ENCODE measurements at regions not wholly inside any gene's neighbourhood (a gene's known extent, or its start where the extent isn't known, plus 50 kb on each side); places are given as distances from the start of the nearest gene placed in this dataset.
"Not testable (repeated sequence)": the region's sequence is repeated elsewhere in the genome, so short reads cannot be mapped to it uniquely, and the experiment has no call there.

GRCh38 chr5:99179206-99179605 is 250.4 kb upstream of the CHD1 start:
- in situ Hi-C loops (cut with MboI; ENCODE audit: low sequenced_read_pairs) = no loop called here

DNA sequence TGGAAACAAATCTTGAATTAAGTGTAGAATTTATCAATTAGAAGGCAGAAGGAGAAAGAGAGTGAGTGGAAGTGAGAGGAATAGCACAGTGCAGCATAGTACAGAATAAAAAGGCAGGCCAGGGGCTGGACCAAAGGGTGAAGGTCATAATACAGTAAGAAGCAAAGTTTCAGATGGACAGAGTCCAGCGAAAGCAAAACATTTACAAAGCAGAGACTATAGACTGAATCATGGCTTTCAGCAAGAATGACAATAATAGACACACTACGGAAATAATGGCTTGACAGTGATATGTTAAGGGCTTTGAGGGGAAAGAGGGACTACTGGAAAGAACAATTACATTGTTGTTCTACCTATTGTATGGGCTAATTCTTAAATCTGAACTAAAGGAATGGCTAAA is 249.0 kb upstream of the CHD1 start:
- in situ Hi-C loops (cut with MboI; ENCODE audit: low sequenced_read_pairs) = no loop called here

DNA sequence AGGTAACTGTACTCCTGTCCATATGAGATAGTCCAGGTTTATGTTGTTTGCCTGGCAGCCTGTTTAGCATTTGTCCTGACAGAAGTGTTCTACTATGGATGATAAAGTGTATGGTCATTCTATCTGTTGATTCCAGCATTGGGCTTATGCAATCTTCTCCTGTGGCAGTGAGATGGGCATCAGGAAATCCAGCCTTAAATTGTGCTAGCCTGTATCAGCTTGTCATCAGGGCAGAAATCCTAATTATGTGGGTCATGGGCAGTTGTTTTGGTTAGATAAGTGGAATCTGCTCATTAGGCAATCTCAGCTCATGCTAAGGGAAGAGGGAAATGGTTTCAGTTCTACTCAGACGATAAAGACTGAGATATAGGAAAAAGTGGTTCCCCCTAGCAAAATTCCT is 247.4 kb upstream of the CHD1 start:
- in situ Hi-C loops (cut with MboI; ENCODE audit: low sequenced_read_pairs) = no loop called here

GRCh38 chr5:99169309-99169708 is 240.5 kb upstream of the CHD1 start:
- in situ Hi-C loops (cut with MboI; ENCODE audit: low sequenced_read_pairs) = no loop called here

GRCh38 chr5:99161538-99161937 is 232.7 kb upstream of the CHD1 start:
- in situ Hi-C loops (cut with MboI; ENCODE audit: low sequenced_read_pairs) = not testable (repeated sequence)

- in situ Hi-C loops (cut with MboI; ENCODE audit: low sequenced_read_pairs) = no loop called here
Measured at GRCh38 chr5:99156688-99157087, 227.9 kb upstream of the CHD1 start.

DNA sequence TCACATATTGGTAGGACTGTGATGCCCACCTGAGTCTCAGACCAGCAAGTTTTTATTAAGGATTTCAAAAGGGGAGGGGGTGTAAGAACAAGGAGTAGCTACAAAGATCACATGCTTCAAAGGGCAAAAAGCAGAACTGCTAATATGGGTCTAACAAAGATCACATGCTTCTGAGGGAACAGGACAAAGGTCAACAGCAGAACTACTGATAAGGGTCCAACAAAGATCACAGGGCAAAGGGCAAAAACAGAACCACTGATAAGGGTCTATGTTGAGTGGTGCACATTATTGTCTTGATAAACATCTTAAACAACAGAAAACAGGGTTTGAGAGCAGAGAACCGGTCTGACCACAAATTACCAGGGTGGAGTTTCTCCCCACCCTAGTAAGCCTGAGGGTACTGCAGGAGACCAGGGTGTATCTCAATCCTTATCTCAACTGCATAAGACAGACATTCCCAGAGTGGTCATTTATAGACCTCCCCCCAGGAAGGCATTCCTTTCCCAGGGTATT is 214.5 kb upstream of the CHD1 start:
- in situ Hi-C loops (cut with MboI; ENCODE audit: low sequenced_read_pairs) = not testable (repeated sequence)

- in situ Hi-C loops (cut with MboI; ENCODE audit: low sequenced_read_pairs) = no loop called here
Measured at GRCh38 chr5:99141534-99142128, 212.8 kb upstream of the CHD1 start.

- in situ Hi-C loops (cut with MboI; ENCODE audit: low sequenced_read_pairs) = no loop called here
Measured at GRCh38 chr5:99138911-99139310, 210.1 kb upstream of the CHD1 start.

GRCh38 chr5:99133921-99134320 is 205.1 kb upstream of the CHD1 start:
- in situ Hi-C loops (cut with MboI; ENCODE audit: low sequenced_read_pairs) = no loop called here

DNA sequence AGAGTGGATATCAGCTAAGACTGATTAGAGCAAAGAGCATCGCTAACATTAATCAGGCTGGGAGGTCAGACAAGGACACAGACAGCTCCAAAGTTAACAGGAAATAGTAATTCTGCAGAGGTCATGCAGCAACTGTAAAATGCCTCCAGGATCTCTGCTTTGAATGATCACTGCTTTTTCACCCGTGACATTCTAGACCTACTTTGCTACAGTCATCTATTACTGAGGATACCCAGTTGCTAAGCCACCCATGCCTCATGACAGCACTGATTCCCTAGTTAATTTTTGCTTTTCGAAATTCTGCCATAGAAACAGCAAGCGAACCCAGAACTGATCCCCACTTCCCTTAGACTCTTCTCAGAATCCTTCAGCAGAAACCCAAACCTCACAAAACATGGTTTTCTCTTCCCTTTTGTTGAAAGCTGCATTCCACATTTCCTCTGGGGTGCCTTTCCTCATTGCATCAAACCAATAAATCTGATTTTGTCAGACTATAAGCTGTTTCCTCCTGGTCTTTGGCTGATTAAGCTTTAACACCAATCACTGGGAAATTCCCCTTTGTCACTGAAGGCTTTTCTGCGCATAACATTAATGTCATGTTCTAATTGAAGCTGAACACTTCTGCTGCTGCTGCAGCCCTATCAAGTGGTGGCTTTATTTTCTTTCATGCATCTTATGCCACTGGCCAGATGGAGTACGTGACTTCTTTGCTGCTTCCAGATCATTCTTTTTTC is 201.1 kb upstream of the CHD1 start:
- in situ Hi-C loops (cut with MboI; ENCODE audit: low sequenced_read_pairs) = no loop called here

DNA sequence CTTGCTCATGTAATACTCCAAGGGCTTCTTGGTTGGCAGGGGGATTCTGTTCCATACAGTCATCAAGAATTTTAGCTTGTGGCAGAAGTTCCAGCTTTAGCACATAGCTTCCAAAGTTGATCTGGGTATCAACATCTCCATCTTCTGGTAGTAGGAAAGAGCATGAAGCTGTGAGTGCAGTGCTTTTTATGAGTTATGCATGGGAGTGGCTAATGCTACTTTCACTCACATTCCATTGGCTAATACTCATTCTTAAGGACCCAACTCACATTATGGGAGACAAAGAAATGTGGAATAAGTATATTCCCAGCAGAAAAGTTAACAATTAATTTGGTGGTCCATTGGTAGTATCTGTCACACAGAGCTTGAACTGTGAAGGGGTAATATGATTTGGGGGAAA is 194.2 kb upstream of the CHD1 start:
- in situ Hi-C loops (cut with MboI; ENCODE audit: low sequenced_read_pairs) = no loop called here

GRCh38 chr5:99119326-99119725 is 190.5 kb upstream of the CHD1 start:
- in situ Hi-C loops (cut with MboI; ENCODE audit: low sequenced_read_pairs) = no loop called here

DNA sequence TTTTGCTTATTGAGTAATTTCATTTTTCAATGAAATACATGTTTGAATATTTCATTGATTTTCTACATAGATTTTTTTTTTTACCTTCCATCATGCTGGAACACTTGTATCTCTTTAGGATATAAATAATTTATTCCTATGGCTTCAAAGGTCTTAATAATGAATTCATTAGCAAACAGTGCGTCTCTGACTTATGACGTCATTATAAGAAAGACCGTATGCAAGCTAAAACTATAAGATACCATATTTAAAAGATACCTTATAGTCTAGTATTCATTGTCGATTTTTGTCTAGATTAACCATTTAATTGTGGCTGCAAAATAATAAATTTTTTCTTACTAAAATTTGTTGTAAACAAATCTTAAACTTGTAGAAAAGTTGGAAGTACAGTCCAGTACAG is 187.7 kb upstream of the CHD1 start:
- in situ Hi-C loops (cut with MboI; ENCODE audit: low sequenced_read_pairs) = no loop called here

DNA sequence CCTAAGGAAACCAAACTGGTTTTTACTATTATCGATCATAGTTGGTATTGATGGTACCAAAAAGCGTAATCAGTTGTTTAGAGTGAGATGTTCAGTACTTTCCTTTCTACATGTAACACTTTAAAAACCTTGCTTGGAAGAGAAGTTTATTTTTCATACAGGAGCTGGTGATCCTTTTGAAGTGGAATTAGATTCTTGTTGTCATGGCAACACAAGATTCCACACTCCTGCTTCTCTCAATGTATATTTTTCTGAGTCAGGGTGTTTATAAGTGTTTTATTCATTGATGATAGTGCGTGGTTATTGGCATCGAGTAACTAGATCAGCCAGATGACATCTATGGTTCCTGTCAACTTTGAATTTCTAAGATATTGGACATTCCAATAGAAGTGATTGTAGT is 181.1 kb upstream of the CHD1 start:
- in situ Hi-C loops (cut with MboI; ENCODE audit: low sequenced_read_pairs) = no loop called here

DNA sequence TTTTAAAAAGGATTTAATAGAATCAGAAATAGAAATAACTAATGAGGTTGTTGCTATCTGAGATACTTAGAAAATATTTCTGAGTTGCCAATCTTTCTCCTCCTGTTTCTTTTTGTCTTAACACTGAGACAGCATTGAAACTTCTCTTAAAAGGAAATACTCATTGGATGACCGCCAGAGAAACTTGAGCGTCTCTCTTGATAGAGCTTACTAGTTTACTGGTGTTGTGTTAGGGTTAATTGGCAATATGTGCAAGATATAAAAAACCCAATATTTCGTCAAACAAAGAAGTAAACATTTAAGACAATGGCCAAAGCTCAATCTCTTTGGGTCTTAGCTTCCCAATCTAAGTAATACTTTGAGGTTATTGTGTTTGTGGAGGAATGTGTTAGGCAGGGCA is 176.4 kb upstream of the CHD1 start:
- in situ Hi-C loops (cut with MboI; ENCODE audit: low sequenced_read_pairs) = no loop called here

DNA sequence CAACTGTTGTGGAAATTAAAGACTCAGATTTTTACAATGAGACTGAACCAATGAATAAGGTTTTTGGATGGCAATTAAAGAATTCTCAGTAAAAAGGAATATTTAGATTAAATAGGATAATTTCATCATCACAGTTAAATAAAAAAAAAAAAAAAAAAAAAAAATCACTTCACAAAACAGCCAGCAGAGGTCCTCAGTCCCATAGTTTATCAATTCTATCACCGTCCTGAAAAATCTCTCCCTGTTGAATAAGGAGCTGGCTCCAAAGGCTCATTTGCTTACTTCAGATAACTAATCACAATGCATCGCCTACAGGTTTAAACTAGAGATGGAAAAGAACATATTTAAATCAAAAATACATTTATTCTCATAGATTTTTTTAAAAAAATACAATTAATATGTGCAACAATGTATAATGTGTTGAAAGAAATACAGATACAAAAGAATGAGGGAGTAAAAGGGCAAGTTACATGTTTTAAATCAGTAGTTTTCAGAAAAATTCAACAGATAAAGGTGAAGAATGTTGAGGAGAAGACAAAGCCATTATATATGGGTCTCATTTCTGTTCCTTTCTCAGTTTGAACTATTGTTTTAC is 175.8 kb upstream of the CHD1 start:
- in situ Hi-C loops (cut with MboI; ENCODE audit: low sequenced_read_pairs) = no loop called here

DNA sequence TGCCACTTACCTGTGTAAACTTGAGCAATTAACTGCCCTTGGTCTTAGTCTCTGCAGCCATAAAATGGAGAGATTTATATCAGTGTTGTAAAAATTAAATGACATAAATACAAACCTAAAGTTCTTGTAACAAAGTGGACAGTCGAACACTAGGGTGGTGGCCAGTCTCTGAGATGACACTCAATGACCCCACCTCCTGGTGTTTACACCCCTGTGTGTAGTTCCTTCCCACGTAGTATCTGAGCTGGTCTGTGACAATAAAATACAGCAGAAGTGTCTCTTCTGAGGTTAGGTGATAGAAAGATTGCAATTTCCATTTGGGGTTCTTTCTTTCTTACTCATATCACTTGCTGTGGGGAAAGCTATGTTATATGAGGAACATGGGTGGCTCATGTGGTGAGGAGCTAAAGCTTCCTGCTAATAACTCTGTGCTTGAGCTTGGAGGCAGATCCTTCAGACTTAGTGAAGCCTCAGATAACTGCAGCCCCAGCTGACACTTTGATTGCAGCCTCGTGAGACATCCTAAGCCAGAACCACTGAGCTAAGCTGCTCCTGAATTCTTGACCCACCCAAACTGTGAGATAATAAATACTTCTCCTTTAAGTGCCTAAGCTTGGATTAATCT is 173.4 kb upstream of the CHD1 start:
- in situ Hi-C loops (cut with MboI; ENCODE audit: low sequenced_read_pairs) = no loop called here

DNA sequence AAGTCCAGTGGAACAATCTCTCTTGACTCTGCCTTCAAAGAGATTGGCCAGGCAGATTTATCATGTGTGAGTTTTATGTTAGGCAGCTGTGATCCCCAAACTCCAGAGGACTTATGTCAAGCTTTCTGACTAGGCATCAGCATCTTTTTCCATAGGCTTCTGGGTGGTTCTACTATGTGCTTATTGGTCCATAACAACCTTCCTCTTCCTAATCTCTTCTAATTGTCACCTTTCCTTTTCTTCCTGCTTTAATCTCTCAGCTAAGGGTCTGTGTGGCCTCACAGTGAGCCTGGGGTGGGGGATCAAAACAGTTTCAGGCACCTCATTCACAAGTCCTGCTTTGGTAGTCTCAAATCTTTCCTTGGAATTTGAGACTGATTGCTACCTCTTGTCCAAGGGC is 170.9 kb upstream of the CHD1 start:
- in situ Hi-C loops (cut with MboI; ENCODE audit: low sequenced_read_pairs) = no loop called here

- in situ Hi-C loops (cut with MboI; ENCODE audit: low sequenced_read_pairs) = no loop called here
Measured at GRCh38 chr5:99089822-99090549, 161.2 kb upstream of the CHD1 start.

- in situ Hi-C loops (cut with MboI; ENCODE audit: low sequenced_read_pairs) = no loop called here
Measured at GRCh38 chr5:99088309-99088708, 159.5 kb upstream of the CHD1 start.

All from HL-60/S4 (cell line).